Islet of Langerhans (tissue), 1 donor: ENCODE measurements at regions not wholly inside any gene's neighbourhood (a gene's known extent, or its start where the extent isn't known, plus 50 kb on each side); places are given as distances from the start of the nearest gene placed in this dataset.

Experiments used
- FAIRE-seq: peaks from one replicate; lab custom pipeline; 2011; peaks lifted over from hg19 to GRCh38; lab: Jason Lieb, UNC

DNA sequence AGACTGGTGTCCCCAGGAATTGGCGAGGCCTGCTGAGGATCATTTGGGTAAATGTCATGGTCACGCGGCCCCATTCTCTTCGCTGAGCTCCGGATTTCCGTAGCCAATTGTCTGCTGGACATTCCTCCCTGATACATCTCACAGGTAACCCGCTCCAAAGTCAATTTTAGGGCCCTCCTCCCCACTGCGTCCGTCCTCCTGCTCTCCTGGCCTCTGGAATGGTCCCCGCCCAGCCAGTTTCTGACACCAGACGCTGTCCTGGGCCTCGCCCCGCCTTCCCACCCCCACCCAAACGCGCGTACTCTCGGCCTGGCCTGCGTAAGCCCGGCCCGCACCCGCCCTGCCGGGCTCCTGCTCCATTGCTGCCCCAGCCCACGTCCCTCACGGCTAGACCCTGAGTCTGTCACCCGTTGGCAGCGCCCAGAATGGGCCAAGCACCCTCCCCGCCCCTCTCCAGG lies 202.0 kb downstream of the AUH start:
- no peak for FAIRE-seq

GRCh38 chr9:91160181-91160580 lies 201.5 kb downstream of the AUH start:
- FAIRE-seq = no peak

DNA sequence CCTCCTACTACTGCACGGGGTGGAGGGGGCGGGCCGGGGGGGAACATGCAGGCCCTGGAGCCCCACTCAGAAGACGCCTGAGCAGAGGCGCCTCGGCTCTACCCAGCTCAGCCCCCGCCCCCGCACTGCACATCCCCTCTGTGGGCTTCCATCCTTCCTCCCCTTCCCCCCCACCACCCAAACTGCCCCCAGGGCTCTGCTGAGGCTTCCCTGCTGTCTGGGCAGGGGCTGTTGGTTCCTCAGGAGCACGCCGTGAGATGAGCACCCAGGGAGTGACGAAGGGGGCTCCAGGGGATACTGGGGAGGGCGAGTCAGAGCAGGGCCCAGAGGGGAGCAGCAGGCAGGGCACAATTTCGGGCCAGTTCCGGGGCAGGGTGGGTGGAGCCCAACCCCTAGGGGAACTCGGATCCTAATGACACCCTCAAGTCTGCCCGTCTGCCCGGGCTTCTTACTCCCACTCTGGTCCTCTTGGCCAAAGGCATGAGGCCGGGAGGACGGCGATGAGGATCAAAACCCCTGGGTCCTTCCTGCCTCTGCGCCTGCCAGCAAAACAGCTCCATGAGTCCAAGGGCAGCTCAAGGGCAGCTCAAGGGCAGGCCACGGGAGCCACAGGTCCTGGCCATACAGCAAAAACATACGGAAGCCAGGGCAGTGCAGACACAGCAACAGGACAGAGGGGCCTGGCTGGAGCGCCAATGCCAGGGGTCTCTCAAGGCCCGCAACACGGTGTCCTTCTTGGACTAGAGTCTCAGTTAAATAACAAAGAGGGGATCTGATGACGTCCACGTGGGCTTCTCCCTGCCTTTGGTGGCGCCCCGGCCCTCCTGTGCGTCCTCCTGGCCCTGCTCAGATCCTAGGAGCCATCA lies 200.9 kb downstream of the AUH start:
- no peak for FAIRE-seq

GRCh38 chr9:91161465-91162300 lies 200.0 kb downstream of the AUH start:
- FAIRE-seq = no peak

DNA sequence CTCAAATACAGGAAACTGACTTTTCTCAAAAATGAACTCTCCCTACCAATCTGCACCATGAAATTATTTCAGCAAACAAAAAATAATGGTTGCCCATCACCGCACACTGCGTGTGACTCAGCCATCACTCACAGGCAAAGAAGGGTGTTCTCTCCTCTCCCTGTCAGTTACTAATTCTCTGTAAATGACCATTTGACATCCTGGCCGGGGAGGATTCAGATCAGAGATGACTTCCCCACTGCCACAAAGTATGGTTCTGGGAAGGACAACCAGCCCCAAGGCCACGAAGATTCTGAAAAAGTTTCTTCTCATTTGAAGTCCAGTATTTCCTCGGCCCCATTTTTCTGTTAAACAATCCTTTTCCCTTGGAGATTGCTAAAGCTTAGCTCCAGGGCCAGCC lies 199.4 kb downstream of the AUH start:
- FAIRE-seq = no peak

- no peak for FAIRE-seq
Observed at GRCh38 chr9:91162784-91163443, 198.8 kb downstream of the AUH start.

DNA sequence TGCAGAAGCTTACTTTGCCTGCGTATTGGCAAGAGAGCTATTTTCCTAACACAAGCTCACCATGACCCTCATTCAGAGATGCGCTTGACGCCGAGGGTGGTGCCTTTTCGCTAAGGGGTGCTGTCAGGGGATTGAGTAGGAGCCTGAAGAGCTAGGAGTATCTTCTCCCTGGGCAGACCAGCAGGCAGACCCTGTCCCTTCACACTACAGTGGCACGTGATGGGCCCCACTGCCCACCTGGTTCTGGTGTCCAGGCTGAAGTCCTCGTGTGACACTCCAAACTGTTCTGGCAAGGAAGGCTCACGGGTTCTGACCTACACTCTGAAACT lies 198.3 kb downstream of the AUH start:
- no peak for FAIRE-seq

DNA sequence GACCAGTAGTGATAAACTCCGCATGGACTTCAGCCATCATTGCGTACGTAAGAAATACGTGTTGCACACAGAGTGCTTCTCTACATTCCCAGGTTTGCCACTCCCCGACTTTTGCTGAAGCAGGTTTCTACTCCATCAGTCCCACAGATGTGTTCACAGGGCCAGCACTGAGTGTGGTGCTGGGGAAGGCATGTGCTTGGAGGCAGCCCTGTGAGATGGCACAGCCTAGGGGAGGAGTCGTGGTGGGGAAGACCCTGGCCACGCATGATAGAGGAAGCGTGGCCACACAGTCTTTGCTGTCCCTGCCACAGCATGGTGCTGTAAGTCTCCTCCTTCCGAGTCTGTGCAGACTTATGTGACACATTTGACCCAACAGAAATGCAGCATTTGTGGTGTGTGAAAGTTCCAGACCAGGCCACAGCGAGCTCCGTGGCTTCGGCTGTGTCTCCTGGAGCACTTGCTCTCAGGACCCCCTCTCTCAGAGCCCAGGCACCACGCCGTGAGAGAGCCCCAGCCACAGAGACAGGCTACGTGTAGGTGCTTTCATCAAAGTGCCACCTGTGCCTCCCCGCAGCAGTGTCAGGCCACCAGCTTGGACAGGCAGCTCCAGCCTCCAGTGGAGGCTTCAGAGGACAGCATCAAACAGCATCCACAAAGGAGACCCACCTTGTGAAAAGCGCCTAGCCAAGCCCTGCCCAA lies 197.8 kb downstream of the AUH start:
- no peak for FAIRE-seq
